Psoas muscle (tissue), 7 donors: ENCODE measurements at regions not wholly inside any gene's neighbourhood (a gene's known extent, or its start where the extent isn't known, plus 50 kb on each side); places are given as distances from the start of the nearest gene placed in this dataset.

Experiments used
- ATAC-seq, 4 donors: fragments of 200-7000 bp; cut with Tn5 transposase; one replicate each; pipeline ENCODE4 v1.9.1; 2020; ENCODE audit warnings: moderate library complexity in 3 of 4, mild to moderate bottlenecking in 2 of 4
- DNase-seq, 2 donors: peaks; one replicate each; pipeline ENCODE4 v3.0.0-alpha.2; 2020
- H3K27ac ChIP-seq: fragments of 200-600 bp; one replicate; pipeline ENCODE4 v1.8.0; 2022
- H3K27me3 ChIP-seq, 3 donors: fragments of 200-600 bp in 1 of 3; one replicate each; pipeline versions ENCODE4 v1.6.1 to v1.8.0; 2013 to 2022; ENCODE audit warnings: low read length in 2 of 3, mild to moderate bottlenecking in 2 of 3, moderate library complexity in 1 of 3; ENCODE audit not compliant: insufficient read depth in 3 of 3
- H3K36me3 ChIP-seq, 2 donors: fragments of 200-600 bp in 1 of 2; one replicate each; pipeline versions ENCODE4 v1.6.1 to v1.8.0; 2013 to 2022; ENCODE audit warnings: low read depth in 1 of 2, mild to moderate bottlenecking in 1 of 2, moderate library complexity in 1 of 2; ENCODE audit not compliant: insufficient read depth in 1 of 2
- H3K4me1 ChIP-seq: fragments of 200-600 bp; one replicate; pipeline ENCODE4 v1.8.0; 2022
- H3K4me3 ChIP-seq: fragments of 200-600 bp; one replicate; pipeline ENCODE4 v1.8.0; 2022; ENCODE audit warnings: mild to moderate bottlenecking
- H3K9me3 ChIP-seq: fragments of 200-600 bp; one replicate; pipeline ENCODE4 v1.8.0; 2022
- WGBS, 3 donors: extraction: QIAGEN DNeasy Blood & Tissue Kit; methylation state at CpG; one replicate each; pipeline versions ENCODE4 v1.1.6 to v1.1.7; 2013; 5-methylcytosine and 5-hydroxymethylcytosine counted together
- intact Hi-C, 2 donors: fragments of 100-400 bp; cut with DNase I; formaldehyde crosslinking; loops; one replicate each; pipeline versions ENCODE4 v1.11.0 to v1.14.2; 2022
- TF ChIP-seq, protein P1 (sequence below): fragments of 200-600 bp; IDR thresholded peaks from one replicate; pipeline ENCODE4 v1.8.0; 2022; ENCODE audit warnings: antibody characterized with exemption
- donor health status: healthy with polysubstance abuse.
- donor health status: DM: no; HTN: no; CAD: no; lungs with moderate emphysema.
- donor health status: Bipolar disorder and iron deficiency.
- donor health status: healthy.
- donor health status: DM: yes; HTN: yes; CAD: no.
- donor health status: DM: no; HTN: no; CAD: no.
- donor health status: DM: yes; HTN: yes; CAD: no.

GRCh38 chr9:115229496-115229895, 111.5 kb upstream of the TNC start:
- WGBS, 3 donors, result 74 to 89% (median 77%) methylated on average over 2 of the region's 2 CpGs
- TF ChIP-seq, protein P1, sequence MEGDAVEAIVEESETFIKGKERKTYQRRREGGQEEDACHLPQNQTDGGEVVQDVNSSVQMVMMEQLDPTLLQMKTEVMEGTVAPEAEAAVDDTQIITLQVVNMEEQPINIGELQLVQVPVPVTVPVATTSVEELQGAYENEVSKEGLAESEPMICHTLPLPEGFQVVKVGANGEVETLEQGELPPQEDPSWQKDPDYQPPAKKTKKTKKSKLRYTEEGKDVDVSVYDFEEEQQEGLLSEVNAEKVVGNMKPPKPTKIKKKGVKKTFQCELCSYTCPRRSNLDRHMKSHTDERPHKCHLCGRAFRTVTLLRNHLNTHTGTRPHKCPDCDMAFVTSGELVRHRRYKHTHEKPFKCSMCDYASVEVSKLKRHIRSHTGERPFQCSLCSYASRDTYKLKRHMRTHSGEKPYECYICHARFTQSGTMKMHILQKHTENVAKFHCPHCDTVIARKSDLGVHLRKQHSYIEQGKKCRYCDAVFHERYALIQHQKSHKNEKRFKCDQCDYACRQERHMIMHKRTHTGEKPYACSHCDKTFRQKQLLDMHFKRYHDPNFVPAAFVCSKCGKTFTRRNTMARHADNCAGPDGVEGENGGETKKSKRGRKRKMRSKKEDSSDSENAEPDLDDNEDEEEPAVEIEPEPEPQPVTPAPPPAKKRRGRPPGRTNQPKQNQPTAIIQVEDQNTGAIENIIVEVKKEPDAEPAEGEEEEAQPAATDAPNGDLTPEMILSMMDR, result no peak
- Histone ChIP-seq H3K36me3 (no peaks in the 10 kb centered on the region), H3K27me3 (peaks cover 0 to 2% (median 0%) of the 10 kb centered on the region in 3 donors), H3K4me3 (no peak overlapping the region), H3K27ac (no peak overlapping the region), H3K4me1 (no peaks in the 10 kb centered on the region), H3K9me3 (no peaks in the 10 kb centered on the region)
- intact Hi-C loops, result no loop called here
- ATAC-seq, result no peak
- DNase-seq, result no peak

GRCh38 chr9:115230924-115231515, 113.1 kb upstream of the TNC start:
- Histone ChIP-seq H3K4me1 (no peaks in the 10 kb centered on the region), H3K27me3 (peaks cover 0 to 2% (median 0%) of the 10 kb centered on the region in 3 donors), H3K27ac (no peak overlapping the region), H3K36me3 (no peaks in the 10 kb centered on the region), H3K9me3 (no peaks in the 10 kb centered on the region), H3K4me3 (no peak overlapping the region)
- DNase-seq, result no peak
- intact Hi-C loops, result no loop called here
- 77 to 94% (median 79%) methylated on average over 3 of the region's 3 CpGs for WGBS, 3 donors
- TF ChIP-seq, protein P1, result no peak
- ATAC-seq, result no peak

DNA sequence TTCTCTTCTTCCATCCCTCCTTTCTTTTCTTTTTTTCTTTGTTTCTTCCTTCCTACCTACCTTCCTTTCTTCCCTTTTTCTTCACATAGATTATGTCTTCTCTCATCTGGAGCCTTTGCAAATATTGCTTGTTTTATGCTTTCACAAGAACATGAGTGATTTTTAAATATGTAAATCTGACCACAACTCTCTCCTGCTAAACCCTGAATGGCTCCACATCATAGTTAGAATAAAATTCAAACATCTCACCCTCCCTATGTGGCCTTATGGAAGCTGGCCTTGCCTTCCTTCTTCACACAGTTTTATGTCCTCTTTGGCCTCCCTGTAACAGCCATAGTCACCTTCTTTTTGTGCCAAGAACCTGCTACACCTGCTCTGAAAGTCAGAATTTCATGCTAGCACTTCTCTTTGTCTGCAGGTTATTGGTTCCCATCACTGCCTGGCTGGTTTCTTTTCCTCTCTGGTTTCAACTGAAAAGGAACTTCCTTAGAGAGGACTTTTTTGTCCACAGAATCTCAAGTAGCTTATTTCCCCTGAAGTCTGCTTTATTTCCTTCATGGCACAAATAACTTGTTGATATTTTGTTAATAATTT, 114.3 kb upstream of the TNC start:
- no peaks in the 10 kb centered on the region for H3K4me1 ChIP-seq
- H3K4me3 ChIP-seq, result no peak overlapping the region
- TF ChIP-seq, protein P1, result no peak
- no peak overlapping the region for H3K27ac ChIP-seq
- ATAC-seq (no peak), DNase-seq (no peak)
- no peaks in the 10 kb centered on the region for H3K9me3 ChIP-seq
- intact Hi-C loops, result no loop called here
- H3K27me3 ChIP-seq, result peaks cover 0 to 2% (median 0%) of the 10 kb centered on the region in 3 donors
- H3K36me3 ChIP-seq, result no peaks in the 10 kb centered on the region

GRCh38 chr9:115234094-115234493, 116.1 kb upstream of the TNC start:
- 21 to 38% (median 23%) methylated on average over 2 of the region's 2 CpGs for WGBS, 3 donors
- Histone ChIP-seq H3K27ac (no peak overlapping the region), H3K36me3 (no peaks in the 10 kb centered on the region), H3K4me3 (no peak overlapping the region), H3K4me1 (no peaks in the 10 kb centered on the region), H3K9me3 (no peaks in the 10 kb centered on the region), H3K27me3 (peaks cover 0 to 2% (median 0%) of the 10 kb centered on the region in 3 donors)
- ATAC-seq (peak in 1 of 4 donors; percentile 32), DNase-seq (no peak)
- intact Hi-C loops, result no loop called here
- TF ChIP-seq, protein P1, result no peak

- Histone ChIP-seq H3K4me1 (no peaks in the 10 kb centered on the region), H3K4me3 (no peak overlapping the region), H3K9me3 (no peaks in the 10 kb centered on the region), H3K27ac (no peak overlapping the region), H3K36me3 (no peaks in the 10 kb centered on the region), H3K27me3 (no peaks in the 10 kb centered on the region)
- intact Hi-C loops, result no loop called here
- TF ChIP-seq, protein P1, result no peak
- ATAC-seq (no peak), DNase-seq (no peak)
- 48 to 93% (median 86%) methylated on average over 1 of the region's 1 CpG for WGBS, 3 donors
Observed at GRCh38 chr9:115235221-115235620, 117.3 kb upstream of the TNC start.
